ENCODE measurements at regions not wholly inside any gene's neighbourhood (a gene's known extent, or its start where the extent isn't known, plus 50 kb on each side); places are given as distances from the start of the nearest gene placed in this dataset.
A peak's percentile ranks its signal among the peaks of the same experiment; 100 is the strongest.

DNA sequence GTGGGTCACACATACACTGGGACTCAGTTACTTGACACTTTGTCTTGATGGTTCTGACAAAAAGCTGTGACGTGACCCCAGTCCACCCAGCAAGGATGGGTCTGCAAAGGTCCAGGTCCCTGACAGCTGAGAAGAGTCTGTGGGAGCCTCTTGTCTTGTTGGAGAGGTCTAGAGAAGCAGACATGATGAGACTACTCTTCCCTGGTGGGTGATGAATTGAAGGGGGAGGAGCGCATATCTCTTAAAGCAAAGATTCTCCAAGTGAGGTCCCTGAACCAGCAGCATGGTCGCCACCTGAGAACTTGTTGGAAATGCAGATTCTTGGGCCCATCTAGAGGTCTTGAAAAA is 78.5 kb upstream of the MEDAG start:
- no peak for DNase-seq (ENCODE audit: low read depth)
- H3K4me3 ChIP-seq (ENCODE audit: low read length): no peak overlapping the region
- TF ChIP-seq CTCF (conservative IDR thresholded peaks at IDR 0.05; ENCODE audit: low read length): no peak

- no peak for TF ChIP-seq CTCF (conservative IDR thresholded peaks at IDR 0.05; ENCODE audit: low read length)
- no peak overlapping the region for H3K4me3 ChIP-seq (ENCODE audit: low read length)
- peak; percentile 64 for DNase-seq (ENCODE audit: low read depth)
These were observed 76.8 kb upstream of the MEDAG start for GRCh38 chr13:30829145-30829832.

GRCh38 chr13:30829833-30830637 is 76.0 kb upstream of the MEDAG start:
- no peak overlapping the region for H3K4me3 ChIP-seq (ENCODE audit: low read length)
- TF ChIP-seq CTCF (conservative IDR thresholded peaks at IDR 0.05; ENCODE audit: low read length): no peak
- DNase-seq (ENCODE audit: low read depth): no peak

DNA sequence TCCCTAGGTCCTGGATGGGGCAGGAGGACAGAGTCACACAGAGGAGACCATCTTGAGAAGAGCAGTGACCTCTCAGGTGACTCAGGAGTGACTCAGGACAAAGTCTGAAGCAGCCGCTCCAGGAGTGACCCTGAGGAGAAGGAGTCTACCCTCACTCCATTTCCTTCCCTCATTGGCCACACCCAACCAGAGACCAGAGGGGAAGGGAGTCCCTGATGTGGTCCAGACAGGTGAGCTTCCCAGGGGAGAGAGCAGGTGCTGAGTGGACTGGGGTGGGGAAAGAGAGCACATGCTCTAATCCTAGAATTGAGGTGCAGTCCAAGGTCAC is 75.5 kb upstream of the MEDAG start:
- no peak for TF ChIP-seq CTCF (conservative IDR thresholded peaks at IDR 0.05; ENCODE audit: low read length)

GRCh38 chr13:30831515-30831914 is 74.6 kb upstream of the MEDAG start:
- TF ChIP-seq CTCF (conservative IDR thresholded peaks at IDR 0.05; ENCODE audit: low read length): no peak
- DNase-seq (ENCODE audit: low read depth): no peak
- H3K4me3 ChIP-seq (ENCODE audit: low read length): no peak overlapping the region

More for the DNA sequence above, 75.5 kb upstream of the MEDAG start:
- no peak for DNase-seq (ENCODE audit: low read depth)
- no peak overlapping the region for H3K4me3 ChIP-seq (ENCODE audit: low read length)

GRCh38 chr13:30832377-30832776 is 73.7 kb upstream of the MEDAG start:
- no peak for TF ChIP-seq CTCF (conservative IDR thresholded peaks at IDR 0.05; ENCODE audit: low read length)
- DNase-seq (ENCODE audit: low read depth): no peak
- H3K4me3 ChIP-seq (ENCODE audit: low read length): no peak overlapping the region

DNA sequence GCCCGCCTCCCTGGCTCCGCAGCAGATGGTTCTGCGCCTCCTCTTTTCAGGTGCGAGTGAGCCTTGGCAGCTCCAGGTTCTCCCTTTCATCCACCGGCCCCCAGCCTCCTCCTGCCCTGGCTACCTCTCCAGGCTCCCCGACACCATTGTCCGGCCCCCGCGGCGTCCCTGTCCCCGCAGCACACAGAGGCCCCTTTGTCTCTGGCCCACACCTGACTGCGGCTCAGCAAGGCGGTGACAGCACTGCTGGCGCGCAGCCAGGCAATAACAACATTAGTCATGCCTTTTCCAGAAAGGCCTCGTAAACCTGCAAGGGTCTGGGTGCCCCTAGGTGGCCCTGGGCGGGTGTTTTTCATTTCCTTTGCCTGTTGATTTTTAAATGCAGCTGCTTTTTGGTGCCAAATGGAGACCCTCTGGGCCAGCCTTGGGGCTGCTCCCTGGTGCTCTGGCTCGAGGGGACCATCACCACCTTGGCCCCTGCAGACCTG is 73.2 kb upstream of the MEDAG start:
- no peak for TF ChIP-seq CTCF (conservative IDR thresholded peaks at IDR 0.05; ENCODE audit: low read length)
- DNase-seq (ENCODE audit: low read depth): no peak
- H3K4me3 ChIP-seq (ENCODE audit: low read length): no peak overlapping the region

Measured in AG10803 (cell line).